HepG2 (cell line): ENCODE measurements at regions not wholly inside any gene's neighbourhood (a gene's known extent, or its start where the extent isn't known, plus 50 kb on each side); places are given as distances from the start of the nearest gene placed in this dataset.

Experiments used
- ATAC-seq: fragments of 200-7000 bp; cut with Tn5 transposase; 3 replicates; pipeline ENCODE4 v1.9.1; 2020; ENCODE audit warnings: mild to moderate bottlenecking, moderate library complexity
- BruUV-seq: library from RNA; stranded (reverse); fragments of 400-500 nt; replicated peaks from 2 replicates; lab custom pipeline; 2021; lab: Mats Ljungman, UMichigan
- CTCF ChIA-PET: fragments of 300-600 bp; formaldehyde crosslinking; extraction: SDS; loops from one replicate; lab custom pipeline; 2021; ENCODE audit warnings: low total read pairs, inconsistent platforms, low intra/inter-chr PET ratio; lab: Yijun Ruan, JAX
- POLR2A ChIA-PET: fragments of 350-600 bp; sonication (Branson Sonifier 250); formaldehyde crosslinking; loops from one replicate; lab custom pipeline; 2020; ENCODE audit warnings: antibody characterized with exemption, inconsistent platforms; lab: Yijun Ruan, JAX
- DNase-seq: peaks from one replicate; pipeline ENCODE4 v3.0.0-alpha.2; 2015; ENCODE audit warnings: low spot score
- FAIRE-seq: peaks from 3 replicates; lab custom pipeline; 2011; peaks lifted over from hg19 to GRCh38; lab: Jason Lieb, UNC
- H2AFZ ChIP-seq: one replicate; pipeline ENCODE4 v1.6.1; 2011; ENCODE audit warnings: low read length, inconsistent platforms
- H3K27ac ChIP-seq: fragments of 300-600 bp; 3 replicates; pipeline ENCODE4 v1.8.0; 2011; ENCODE audit warnings: mixed run types, mild to moderate bottlenecking, mixed read lengths, low read length, inconsistent platforms; ENCODE audit not compliant: insufficient read depth; ENCODE audit errors: extremely low read length
- H3K27me3 ChIP-seq, 2 experiments: fragments of 200-600 bp in 1 of 2; 2 replicates in 1 of 2; 3 replicates in 1 of 2; pipeline versions ENCODE4 v1.6.0 to v1.8.0; 2011; ENCODE audit warnings: low read length in 2 of 2, mild to moderate bottlenecking in 2 of 2, moderate library complexity in 2 of 2, inconsistent platforms in 1 of 2; ENCODE audit not compliant: insufficient read depth in 2 of 2, control insufficient read depth in 1 of 2
- H3K36me3 ChIP-seq, 2 experiments: fragments of 200-600 bp in 1 of 2; replicated peaks in 1 of 2; 2 replicates in 1 of 2; 3 replicates in 1 of 2; pipeline versions ENCODE4 v1.5.1 to v1.8.0; 2011; ENCODE audit warnings: low read length in 2 of 2, inconsistent platforms in 1 of 2; ENCODE audit not compliant: insufficient read depth in 2 of 2, control insufficient read depth in 1 of 2
- H3K4me1 ChIP-seq: 2 replicates; pipeline ENCODE4 v1.5.1; 2012; ENCODE audit warnings: low read length, inconsistent platforms; ENCODE audit not compliant: insufficient read depth
- H3K4me2 ChIP-seq: 2 replicates; pipeline ENCODE4 v1.6.0; 2011; ENCODE audit warnings: low read depth, low read length, inconsistent platforms
- H3K4me3 ChIP-seq, 3 experiments: fragments of 200-600 bp in 1 of 3; sonication (generic), shearing (Covaris generic) in 1 of 3; replicated peaks in 1 of 3; 2 replicates each; pipeline ENCODE4 v1.5.1; 2011 to 2016; ENCODE audit warnings: low read length in 3 of 3, inconsistent platforms in 2 of 3, low read depth in 2 of 3, mild to moderate bottlenecking in 2 of 3, control low read depth in 1 of 3, mixed read lengths in 1 of 3; ENCODE audit not compliant: insufficient read depth in 1 of 3
- H3K79me2 ChIP-seq: one replicate; pipeline ENCODE4 v1.6.1; 2011; ENCODE audit warnings: low read length, inconsistent platforms; ENCODE audit not compliant: insufficient read depth
- H3K9ac ChIP-seq: 2 replicates; pipeline ENCODE4 v1.6.0; 2011; ENCODE audit warnings: mild to moderate bottlenecking, low read depth, low read length, inconsistent platforms; ENCODE audit not compliant: insufficient read depth
- H3K9me3 ChIP-seq: 2 replicates; pipeline ENCODE4 v1.5.1; 2012; ENCODE audit warnings: mild to moderate bottlenecking, low read length
- H4K20me1 ChIP-seq: 2 replicates; pipeline ENCODE4 v1.6.0; 2011; ENCODE audit warnings: inconsistent platforms, mild to moderate bottlenecking, low read length, moderate library complexity; ENCODE audit not compliant: insufficient read depth
- HDAC2 ChIP-seq: sonication (generic); formaldehyde crosslinking; IDR thresholded peaks from 2 replicates; pipeline ENCODE4 v1.4.0; 2020; ENCODE audit warnings: missing genetic modification reagents
- IKZF1 ChIP-seq: fragments of 450-650 bp; IDR thresholded peaks from 2 replicates; pipeline ENCODE4 v1.7.1; 2016
- KAT2B ChIP-seq: fragments of 150-350 bp; IDR thresholded peaks from 2 replicates; pipeline ENCODE4 v1.6.1; 2014; ENCODE audit warnings: low read depth, low read length, borderline replicate concordance
- MTF1 ChIP-seq: sonication (generic); formaldehyde crosslinking; IDR thresholded peaks from 2 replicates; pipeline ENCODE4 v1.5.0; 2020; ENCODE audit warnings: missing genetic modification reagents
- NCOR1 ChIP-seq: fragments of 200-600 bp; sonication (generic); IDR thresholded peaks from 2 replicates; pipeline ENCODE4 v1.7.0; 2017; ENCODE audit warnings: antibody characterized with exemption, low read length, borderline replicate concordance
- NR0B2 ChIP-seq: sonication (generic); formaldehyde crosslinking; IDR thresholded peaks from 2 replicates; pipeline ENCODE4 v1.4.0; 2020; ENCODE audit warnings: mild to moderate bottlenecking, missing genetic modification reagents
- PLSCR1 ChIP-seq: sonication (generic); formaldehyde crosslinking; IDR thresholded peaks from 2 replicates; pipeline ENCODE4 v1.5.0; 2020; ENCODE audit warnings: missing genetic modification reagents, mild to moderate bottlenecking, borderline replicate concordance
- SMAD9 ChIP-seq: sonication (generic); formaldehyde crosslinking; IDR thresholded peaks from 2 replicates; pipeline ENCODE4 v1.5.1; 2020; ENCODE audit warnings: mild to moderate bottlenecking, missing genetic modification reagents
- SNRNP70 ChIP-seq: fragments of 200-400 bp; formaldehyde crosslinking; IDR thresholded peaks from 2 replicates; pipeline ENCODE4 v1.6.1; 2017; ENCODE audit warnings: mild to moderate bottlenecking, low read depth, low read length, moderate library complexity
- SRY ChIP-seq: sonication (generic); formaldehyde crosslinking; IDR thresholded peaks from 2 replicates; pipeline ENCODE4 v1.8.0; 2022; ENCODE audit warnings: mild to moderate bottlenecking, missing genetic modification reagents
- THYN1 ChIP-seq: sonication (generic); formaldehyde crosslinking; IDR thresholded peaks from 2 replicates; pipeline ENCODE4 v1.8.1; 2023; ENCODE audit warnings: low read depth, mild to moderate bottlenecking, moderate library complexity, missing genetic modification reagents, borderline replicate concordance
- ZNF460 ChIP-seq: sonication (generic); formaldehyde crosslinking; IDR thresholded peaks from 2 replicates; pipeline ENCODE4 v1.5.1; 2020; ENCODE audit warnings: missing genetic modification reagents, mild to moderate bottlenecking, borderline replicate concordance
- ZNF572 ChIP-seq: sonication (generic); formaldehyde crosslinking; IDR thresholded peaks from 2 replicates; pipeline ENCODE4 v1.5.1; 2020; ENCODE audit warnings: mild to moderate bottlenecking, missing genetic modification reagents
- ZNF768 ChIP-seq: sonication (generic); formaldehyde crosslinking; IDR thresholded peaks from 2 replicates; pipeline ENCODE4 v1.4.0; 2020; ENCODE audit warnings: missing genetic modification reagents
- WGBS: methylation state at CpG from one replicate; pipeline ENCODE4 v1.1.6; 2017; ENCODE audit warnings: low lambda C conversion rate; 5-methylcytosine and 5-hydroxymethylcytosine counted together
- in situ Hi-C: cut with HindIII; loops from 2 replicates; pipeline ENCODE4 v1.10.0; 2017; ENCODE audit warnings: low pct_unique_long_range_greater_than_20kb; ENCODE audit not compliant: extremely low pct_ligation_motif_present
- intact Hi-C: fragments of 100-400 bp; cut with micrococcal nuclease; formaldehyde crosslinking; loops from one replicate; pipeline ENCODE4 v1.10.0; 2022; ENCODE audit not compliant: unreplicated experiment
- TF ChIP-seq, protein P1 (sequence below): sonication (generic); formaldehyde crosslinking; IDR thresholded peaks from 2 replicates; pipeline ENCODE4 v1.5.0; 2020; ENCODE audit warnings: mild to moderate bottlenecking, missing genetic modification reagents
- TF ChIP-seq, protein P2 (sequence below): sonication (generic); formaldehyde crosslinking; IDR thresholded peaks from 2 replicates; pipeline ENCODE4 v1.4.0; 2020; ENCODE audit warnings: mild to moderate bottlenecking, missing genetic modification reagents
- TF ChIP-seq, protein P3 (sequence below): sonication (generic); formaldehyde crosslinking; IDR thresholded peaks from 2 replicates; pipeline ENCODE4 v1.5.0; 2020; ENCODE audit warnings: missing genetic modification reagents

- TF ChIP-seq, protein P1, sequence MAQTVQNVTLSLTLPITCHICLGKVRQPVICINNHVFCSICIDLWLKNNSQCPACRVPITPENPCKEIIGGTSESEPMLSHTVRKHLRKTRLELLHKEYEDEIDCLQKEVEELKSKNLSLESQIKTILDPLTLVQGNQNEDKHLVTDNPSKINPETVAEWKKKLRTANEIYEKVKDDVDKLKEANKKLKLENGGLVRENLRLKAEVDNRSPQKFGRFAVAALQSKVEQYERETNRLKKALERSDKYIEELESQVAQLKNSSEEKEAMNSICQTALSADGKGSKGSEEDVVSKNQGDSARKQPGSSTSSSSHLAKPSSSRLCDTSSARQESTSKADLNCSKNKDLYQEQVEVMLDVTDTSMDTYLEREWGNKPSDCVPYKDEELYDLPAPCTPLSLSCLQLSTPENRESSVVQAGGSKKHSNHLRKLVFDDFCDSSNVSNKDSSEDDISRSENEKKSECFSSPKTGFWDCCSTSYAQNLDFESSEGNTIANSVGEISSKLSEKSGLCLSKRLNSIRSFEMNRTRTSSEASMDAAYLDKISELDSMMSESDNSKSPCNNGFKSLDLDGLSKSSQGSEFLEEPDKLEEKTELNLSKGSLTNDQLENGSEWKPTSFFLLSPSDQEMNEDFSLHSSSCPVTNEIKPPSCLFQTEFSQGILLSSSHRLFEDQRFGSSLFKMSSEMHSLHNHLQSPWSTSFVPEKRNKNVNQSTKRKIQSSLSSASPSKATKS = no peak
- TF ChIP-seq, protein P2, sequence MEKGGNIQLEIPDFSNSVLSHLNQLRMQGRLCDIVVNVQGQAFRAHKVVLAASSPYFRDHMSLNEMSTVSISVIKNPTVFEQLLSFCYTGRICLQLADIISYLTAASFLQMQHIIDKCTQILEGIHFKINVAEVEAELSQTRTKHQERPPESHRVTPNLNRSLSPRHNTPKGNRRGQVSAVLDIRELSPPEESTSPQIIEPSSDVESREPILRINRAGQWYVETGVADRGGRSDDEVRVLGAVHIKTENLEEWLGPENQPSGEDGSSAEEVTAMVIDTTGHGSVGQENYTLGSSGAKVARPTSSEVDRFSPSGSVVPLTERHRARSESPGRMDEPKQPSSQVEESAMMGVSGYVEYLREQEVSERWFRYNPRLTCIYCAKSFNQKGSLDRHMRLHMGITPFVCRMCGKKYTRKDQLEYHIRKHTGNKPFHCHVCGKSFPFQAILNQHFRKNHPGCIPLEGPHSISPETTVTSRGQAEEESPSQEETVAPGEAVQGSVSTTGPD (CRISPR knock-in tag) = no peak
- TF ChIP-seq SMAD9 (no peak), NCOR1 (no peak), HDAC2 (no peak), PLSCR1 (CRISPR knock-in tag) (no peak), ZNF460 (CRISPR knock-in tag) (no peak), ZNF572 (CRISPR knock-in tag) (no peak), MTF1 (CRISPR knock-in tag) (no peak)
Observed at GRCh38 chr20:5465604-5465927, 145.2 kb downstream of the GPCPD1 start (continued).

- H3K4me2 ChIP-seq = no peak overlapping the region
- no peaks in the 10 kb centered on the region for H3K36me3 ChIP-seq
- no peak overlapping the region for H3K4me3 ChIP-seq
- H3K79me2 ChIP-seq = no peaks in the 10 kb centered on the region
- FAIRE-seq (no peak), ATAC-seq (peak; percentile 25), DNase-seq (no peak)
- H3K27me3 ChIP-seq = peaks cover 3 to 31% of the 10 kb centered on the region in 2 experiments; a peak in 3 of 5 replicates
- no peak overlapping the region for H3K9ac ChIP-seq
- no peaks in the 10 kb centered on the region for H3K9me3 ChIP-seq
- intact Hi-C loops (no loop called here), in situ Hi-C loops (no loop called here)
- WGBS = 42% methylated on average over 20 of the region's 23 CpGs
- H3K4me1 ChIP-seq = no peaks in the 10 kb centered on the region
- ChIA-PET CTCF (no interaction called here), POLR2A (no interaction called here)
- no peak overlapping the region for H3K27ac ChIP-seq
- H4K20me1 ChIP-seq = no peaks in the 10 kb centered on the region
- no TSS peak for BruUV-seq
- H2AFZ ChIP-seq = no peak overlapping the region
- TF ChIP-seq KAT2B (no peak), IKZF1 (no peak), NR0B2 (CRISPR knock-in tag) (no peak), SNRNP70 (no peak), THYN1 (CRISPR knock-in tag) (no peak), ZNF768 (peak; percentile 23; the same call in 1 of the 2 replicates), SRY (CRISPR knock-in tag) (no peak)
- TF ChIP-seq, protein P3, sequence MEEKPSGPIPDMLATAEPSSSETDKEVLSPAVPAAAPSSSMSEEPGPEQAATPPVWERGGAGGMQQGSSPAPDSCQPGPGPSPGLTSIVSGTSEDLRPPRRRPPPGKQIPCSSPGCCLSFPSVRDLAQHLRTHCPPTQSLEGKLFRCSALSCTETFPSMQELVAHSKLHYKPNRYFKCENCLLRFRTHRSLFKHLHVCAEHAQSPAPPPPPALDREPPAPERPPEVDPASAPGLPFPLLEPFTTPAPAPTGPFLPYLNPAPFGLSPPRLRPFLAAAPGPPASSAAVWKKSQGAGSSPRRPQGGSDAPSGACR (CRISPR knock-in tag) = no peak
Observed at GRCh38 chr20:5464901-5465603, 145.8 kb downstream of the GPCPD1 start.
